ENCODE measurements at regions not wholly inside any gene's neighbourhood (a gene's known extent, or its start where the extent isn't known, plus 50 kb on each side); places are given as distances from the start of the nearest gene placed in this dataset.

DNA sequence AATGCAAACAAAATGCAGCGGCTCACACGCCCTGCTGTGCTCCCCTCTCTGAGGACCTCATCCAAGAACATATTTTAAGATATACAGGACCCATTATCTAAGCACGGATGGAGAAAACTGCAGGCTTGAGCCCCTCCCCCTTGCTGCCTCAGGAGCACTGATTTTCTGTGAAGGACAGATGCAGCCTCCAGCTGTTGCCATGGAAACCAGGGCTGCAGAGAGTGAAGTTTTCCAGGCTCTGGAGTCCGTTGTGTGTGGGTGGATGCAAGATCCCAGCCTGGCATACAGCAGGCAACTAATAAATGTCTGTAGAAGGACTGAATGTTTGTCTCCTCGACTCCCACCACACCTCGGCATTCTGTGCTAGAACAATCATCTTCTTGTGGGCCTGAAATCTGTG lies 105.6 kb upstream of the PEG3 start:
- TF ChIP-seq, protein P1, sequence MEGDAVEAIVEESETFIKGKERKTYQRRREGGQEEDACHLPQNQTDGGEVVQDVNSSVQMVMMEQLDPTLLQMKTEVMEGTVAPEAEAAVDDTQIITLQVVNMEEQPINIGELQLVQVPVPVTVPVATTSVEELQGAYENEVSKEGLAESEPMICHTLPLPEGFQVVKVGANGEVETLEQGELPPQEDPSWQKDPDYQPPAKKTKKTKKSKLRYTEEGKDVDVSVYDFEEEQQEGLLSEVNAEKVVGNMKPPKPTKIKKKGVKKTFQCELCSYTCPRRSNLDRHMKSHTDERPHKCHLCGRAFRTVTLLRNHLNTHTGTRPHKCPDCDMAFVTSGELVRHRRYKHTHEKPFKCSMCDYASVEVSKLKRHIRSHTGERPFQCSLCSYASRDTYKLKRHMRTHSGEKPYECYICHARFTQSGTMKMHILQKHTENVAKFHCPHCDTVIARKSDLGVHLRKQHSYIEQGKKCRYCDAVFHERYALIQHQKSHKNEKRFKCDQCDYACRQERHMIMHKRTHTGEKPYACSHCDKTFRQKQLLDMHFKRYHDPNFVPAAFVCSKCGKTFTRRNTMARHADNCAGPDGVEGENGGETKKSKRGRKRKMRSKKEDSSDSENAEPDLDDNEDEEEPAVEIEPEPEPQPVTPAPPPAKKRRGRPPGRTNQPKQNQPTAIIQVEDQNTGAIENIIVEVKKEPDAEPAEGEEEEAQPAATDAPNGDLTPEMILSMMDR (IDR thresholded peaks at IDR 0.05), result no peak
- TF ChIP-seq POLR2A (IDR thresholded peaks at IDR 0.05) (no peak), EP300 (IDR thresholded peaks at IDR 0.05) (no peak)
